GM21423 (cell line): ENCODE measurements at regions not wholly inside any gene's neighbourhood (a gene's known extent, or its start where the extent isn't known, plus 50 kb on each side); places are given as distances from the start of the nearest gene placed in this dataset.

Experiments used
- ATAC-seq: cut with Tn5 transposase; IDR thresholded peaks from one replicate; pipeline ENCODE4 v1.9.1; 2021; ENCODE audit warnings: mild to moderate bottlenecking, moderate library complexity; ENCODE audit not compliant: unreplicated experiment

DNA sequence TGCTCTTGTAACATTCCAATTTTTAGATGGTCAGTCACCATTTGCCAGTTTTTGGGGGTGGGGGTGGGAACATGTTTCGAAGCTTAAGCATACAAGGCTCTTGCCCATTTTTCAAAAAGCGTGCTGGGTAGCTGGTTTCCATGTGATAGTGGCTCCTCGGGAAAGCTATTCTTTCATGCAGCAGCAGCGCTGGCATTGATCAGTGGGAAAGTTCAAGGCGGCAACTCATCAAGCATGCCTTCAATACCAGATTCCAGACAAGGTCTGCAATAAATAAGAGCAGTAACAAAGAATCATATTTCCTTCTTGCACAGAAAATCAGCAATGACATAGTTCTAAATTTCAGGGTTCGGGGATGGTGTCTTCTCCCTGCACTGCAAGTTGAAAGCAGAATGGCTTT lies 133.5 kb upstream of the ONECUT1 start:
- no peak for ATAC-seq

DNA sequence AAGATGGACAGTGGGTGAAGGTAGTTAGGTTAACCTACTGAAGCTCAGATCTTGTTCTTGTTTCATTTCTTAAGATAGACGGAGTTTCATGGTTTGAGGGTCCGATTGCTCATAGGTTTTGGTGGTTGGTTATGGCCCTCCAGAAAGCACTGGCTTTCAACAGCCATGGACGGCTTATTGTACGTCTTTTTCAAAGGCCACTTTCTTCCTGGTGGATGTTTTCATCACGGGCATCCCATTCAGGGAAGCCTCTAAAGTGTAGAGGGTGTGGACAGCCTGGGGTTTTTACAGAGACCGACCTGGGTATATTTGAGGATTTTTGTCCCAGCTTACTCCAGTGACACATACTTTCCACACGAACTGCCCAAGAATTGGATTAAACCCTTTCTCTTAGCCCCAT lies 132.7 kb upstream of the ONECUT1 start:
- no peak for ATAC-seq

DNA sequence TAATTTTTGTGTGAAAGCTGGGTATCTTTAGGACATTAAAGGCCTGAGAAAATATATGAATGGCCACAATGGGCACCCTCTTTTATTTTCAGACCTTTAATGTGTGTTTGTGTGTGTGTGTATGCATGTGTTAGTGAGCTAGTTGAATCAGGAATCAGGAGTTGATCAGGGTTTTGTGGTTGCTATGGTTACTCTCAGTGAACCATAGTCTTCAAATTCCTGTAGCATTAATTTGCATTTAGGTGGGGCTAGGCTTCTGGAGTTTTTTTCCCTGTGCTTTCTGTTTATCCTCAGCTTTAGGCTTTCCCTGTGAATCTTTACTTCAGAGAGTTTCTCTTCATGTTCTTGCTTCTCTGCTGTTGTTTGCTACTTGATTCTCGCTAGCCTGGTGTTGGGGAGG lies 122.0 kb upstream of the ONECUT1 start:
- no peak for ATAC-seq

DNA sequence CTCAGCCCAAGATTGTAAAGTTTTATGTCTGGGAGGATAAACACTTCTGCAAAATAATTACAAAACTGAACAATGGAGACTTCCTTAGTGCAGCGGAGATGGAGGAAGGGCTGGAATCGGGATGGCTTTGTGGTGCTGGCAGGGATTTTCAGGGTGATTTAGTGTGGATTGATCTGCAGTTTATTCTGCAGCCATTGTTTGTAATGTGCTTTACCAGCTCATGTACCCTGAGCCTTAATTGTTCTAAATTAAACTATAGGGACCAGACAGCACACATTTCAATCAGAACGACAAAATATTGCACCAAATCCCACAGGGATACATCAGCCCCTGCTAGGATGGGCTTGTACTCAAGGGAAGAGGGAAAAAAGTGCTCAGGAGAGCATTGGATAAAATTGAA lies 103.2 kb upstream of the ONECUT1 start:
- no peak for ATAC-seq

DNA sequence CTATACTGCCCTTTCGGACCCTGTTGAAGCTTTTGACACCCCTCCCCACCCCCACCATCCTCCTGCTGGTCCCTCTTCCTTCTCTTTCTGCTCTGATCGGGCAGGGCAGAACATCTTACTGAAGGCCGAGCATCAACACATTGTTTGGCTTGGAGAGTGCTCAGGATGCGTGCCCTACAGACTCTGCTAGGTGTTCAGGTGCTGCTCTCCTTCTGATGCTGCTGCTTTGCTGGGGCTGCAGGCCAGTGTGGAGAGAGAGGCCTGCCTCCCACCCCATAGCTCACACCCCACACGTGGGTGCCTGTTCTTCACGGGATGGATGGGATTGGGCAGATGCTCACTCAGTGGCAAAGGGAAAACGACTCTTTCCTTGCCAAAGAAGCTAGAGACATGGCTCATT lies 89.8 kb upstream of the ONECUT1 start:
- no peak for ATAC-seq

DNA sequence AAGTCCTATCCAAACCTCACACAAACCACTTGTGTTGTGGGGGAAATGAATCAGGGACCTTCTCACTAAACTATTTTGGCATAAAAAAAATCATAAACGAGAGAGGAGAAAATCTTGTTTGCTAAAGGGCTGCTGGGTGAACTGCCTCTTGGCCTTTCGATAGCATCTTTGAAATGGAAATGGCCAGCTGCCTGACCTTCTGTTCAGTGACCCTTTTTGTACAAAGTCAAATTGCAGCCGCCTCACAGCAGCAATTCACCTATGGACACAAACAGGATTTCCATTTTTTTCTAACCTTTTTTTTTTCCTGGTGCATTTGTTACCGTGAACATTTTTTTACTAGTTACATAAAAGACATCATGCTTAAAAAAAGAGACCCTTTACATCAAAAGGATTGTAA lies 89.0 kb upstream of the ONECUT1 start:
- no peak for ATAC-seq

DNA sequence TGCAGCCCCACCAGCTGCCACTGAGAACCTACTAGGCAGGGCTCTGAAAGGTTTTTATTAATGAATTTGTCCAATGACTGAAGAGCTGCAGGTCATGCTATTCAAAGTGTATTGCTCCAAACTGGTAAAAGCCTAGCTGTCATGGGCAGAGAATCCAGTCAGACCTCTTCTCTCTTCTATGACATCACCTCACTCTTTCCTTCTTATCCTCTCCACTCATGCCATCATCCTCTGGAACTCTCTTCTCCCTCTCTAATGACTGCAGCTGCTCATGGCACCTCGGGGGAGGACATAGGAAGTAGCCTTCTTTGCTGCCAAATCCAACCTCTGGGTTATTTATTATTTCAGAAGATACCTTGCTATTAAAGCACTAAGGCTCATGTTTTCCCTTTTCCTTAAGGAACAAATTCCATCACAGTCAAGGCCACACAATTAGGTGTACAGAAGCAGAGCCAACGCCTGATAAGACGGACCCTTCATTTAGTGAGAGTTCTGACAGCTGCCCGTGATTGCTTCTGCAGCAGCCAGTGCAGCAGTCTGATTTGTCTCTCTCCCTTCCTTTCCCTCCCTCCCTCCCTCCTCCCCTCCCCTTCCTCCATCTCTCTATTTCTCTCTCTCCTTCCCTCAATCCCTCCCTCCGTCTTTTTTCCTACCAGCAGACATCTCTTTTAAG lies 87.0 kb upstream of the ONECUT1 start:
- no peak for ATAC-seq

DNA sequence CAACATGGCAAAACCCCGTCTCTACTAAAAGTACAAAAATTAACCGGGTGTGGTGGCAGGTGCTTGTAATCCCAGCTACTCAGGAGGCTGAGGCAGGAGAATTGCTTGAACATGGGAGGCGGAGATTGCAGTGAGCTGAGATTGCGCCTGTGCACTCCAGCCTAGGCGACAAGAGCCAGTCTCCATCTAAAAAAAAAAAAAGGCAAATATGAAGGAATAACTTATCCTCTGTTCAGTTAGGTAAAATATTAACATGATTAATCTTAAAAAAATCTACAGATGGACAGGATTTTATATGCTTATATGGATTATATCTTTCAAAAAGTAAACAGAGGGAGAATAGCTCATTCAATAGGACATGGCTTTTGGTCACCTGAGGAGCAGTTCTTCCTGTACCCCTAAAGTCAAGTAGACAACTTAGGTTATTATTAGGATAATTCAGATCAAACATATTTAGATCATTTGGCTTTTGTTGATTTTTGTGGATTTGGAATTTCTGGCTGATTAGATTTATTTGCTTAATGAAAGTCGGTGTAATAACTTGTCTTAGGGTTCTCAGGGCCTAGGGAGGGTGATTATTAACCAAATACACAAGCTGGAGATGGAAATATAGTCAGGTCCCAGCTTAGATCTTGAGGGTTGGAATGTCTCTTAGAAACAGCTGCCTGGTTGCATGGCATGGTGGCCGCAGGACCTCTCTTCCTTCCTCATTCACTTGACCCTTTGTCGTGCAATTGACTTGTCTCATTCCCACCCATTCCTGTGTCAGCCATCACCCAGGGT lies 82.1 kb upstream of the ONECUT1 start:
- no peak for ATAC-seq

DNA sequence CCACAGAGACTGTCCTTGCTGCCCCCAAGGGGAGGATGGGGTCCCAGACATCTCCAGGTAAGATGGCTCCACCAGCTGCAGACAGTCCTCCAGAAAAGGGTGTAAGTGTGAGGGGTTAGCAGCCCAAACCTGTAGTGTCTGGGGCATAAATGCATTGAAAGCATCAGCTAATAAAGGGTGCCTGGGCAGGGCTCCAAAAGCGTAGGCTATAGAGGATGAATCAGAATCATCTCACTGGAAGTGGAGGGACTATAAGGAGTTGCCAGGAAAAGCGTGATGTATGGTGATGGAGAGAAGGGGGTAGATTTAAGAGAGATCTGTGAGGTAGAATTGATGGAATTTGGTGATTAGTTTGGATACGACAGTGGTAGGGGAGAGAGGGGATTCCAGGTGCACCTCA lies 79.9 kb upstream of the ONECUT1 start:
- no peak for ATAC-seq

DNA sequence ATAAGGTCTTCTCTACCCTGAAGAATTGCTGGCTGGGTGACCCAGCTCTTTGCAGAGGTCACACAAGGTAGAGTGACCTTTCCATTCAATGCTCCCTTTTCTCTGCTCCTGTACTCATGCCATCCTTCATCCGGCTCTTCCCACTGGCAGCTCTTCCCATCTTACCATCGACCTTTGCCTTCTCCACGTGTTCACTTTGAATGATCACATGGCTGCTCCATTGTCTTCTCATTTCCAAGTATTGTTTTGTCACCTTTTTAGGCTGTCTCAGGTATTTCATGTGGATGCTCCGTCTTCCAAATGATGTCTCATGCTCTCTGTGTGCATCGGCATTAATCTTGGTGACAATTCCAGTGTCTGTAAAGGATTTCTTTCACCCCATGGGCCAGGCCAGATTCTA lies 76.6 kb upstream of the ONECUT1 start:
- no peak for ATAC-seq

DNA sequence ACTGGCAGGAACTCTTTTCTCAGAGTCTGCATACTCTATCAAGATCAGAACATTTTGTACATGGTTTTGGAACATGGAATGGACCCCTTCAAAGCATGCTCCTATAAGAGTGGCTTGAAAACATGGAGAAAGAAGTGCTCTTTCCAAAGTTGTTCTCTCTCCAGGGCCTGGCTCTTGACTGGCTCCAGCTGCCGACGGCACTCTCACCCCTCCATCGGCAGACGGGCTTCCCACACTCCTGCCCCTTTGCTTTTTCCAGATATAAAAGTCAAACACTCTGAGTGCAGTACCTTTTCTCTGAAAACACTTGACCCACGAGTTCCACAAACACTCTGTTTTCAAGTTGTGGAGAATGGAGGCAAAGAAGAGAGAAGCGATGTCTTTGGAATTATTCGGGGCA lies 72.5 kb upstream of the ONECUT1 start:
- ATAC-seq, result no peak

DNA sequence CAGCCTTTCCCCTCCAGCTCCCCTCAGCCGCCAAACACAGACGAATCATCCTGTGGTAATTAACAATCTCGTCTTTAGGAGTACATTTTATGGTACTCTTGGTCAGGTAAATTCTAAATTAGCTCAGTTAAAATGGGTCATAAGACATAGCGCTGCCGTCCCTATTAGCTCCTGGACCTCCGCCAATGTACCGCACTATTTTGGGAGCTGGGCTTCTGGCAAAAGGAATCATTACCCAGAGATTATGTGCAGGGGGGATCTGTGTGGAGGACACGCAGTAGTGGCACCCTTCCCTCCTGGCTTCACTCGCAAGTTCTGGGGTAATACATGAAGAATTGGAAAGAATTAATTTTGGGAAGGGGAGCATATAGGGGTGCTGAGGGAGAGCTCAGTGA lies 68.6 kb upstream of the ONECUT1 start:
- no peak for ATAC-seq

DNA sequence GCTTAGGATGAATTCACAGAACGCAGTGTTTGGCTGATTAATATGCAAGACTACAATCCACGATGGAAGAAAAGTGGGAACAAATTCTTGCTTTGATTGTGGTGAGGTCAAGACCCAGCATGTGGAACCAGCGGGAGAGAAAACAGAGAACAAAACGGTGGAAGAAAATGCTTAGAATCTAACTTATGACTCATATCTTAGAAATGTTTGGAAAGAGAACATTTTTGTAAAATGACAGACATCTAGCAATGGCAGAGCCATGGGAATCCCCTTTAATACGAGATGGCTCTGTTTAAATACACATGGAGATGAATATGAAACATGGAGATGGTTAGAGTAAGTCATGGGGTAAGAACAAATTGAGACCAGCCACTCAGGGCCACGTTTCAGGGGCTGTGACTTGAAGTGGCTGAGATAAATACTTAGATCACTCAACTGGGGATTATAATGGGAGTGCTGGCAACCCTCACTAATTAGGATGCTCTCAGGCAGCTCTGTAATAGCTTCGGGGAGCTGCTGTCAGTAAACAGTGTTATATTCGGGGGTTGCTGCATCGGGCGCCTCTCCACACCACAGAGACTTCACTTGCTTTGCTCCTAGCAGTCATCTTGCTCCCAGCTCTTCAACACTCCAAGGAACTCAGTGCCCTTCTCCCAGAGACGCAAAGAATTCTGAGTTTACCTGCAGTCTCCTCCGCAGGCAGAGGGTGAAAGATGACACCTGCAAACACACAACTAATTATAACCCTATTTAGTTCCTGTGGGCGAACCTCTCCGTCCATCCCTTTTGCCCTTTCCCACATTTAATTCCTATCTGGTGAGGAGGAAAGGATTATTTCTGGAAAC lies 68.0 kb upstream of the ONECUT1 start:
- no peak for ATAC-seq

DNA sequence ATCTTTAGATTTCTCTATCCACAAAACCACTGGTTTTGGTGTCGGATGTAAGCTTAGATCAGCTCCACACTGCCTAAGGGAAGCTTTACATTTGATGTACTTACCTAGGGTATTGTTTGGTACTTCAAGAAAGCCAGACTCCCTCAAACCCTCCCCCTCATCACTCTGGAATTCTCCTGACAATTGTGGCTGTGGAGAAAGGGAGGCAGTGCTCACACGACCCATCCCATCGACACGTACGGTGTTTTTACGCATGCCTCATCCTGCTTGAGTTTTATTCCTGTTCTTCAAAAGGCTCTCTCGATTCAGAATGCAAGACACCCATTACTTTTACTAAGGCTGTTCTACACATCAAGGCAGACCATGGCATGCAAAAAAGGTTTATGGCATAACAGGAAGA lies 67.3 kb upstream of the ONECUT1 start:
- no peak for ATAC-seq

DNA sequence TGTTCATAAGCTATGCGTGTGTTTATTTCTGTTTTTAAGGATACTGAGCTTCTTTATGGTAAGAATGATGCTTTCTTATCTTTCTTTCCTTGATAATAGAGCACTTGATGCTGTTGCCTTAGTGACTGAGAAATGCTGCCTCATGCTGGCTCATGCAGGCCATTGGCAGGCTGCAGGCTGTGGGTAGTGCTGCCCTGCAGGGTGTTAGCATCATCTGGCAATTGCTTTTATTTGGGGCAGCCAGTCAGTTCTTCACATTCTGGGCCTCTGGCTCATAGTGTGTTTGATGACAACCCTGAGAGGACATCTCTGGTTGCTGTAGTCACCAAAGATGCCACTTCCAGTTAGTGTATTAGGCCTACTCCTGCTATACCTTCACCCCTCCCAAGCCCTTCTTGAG lies 66.2 kb upstream of the ONECUT1 start:
- no peak for ATAC-seq

DNA sequence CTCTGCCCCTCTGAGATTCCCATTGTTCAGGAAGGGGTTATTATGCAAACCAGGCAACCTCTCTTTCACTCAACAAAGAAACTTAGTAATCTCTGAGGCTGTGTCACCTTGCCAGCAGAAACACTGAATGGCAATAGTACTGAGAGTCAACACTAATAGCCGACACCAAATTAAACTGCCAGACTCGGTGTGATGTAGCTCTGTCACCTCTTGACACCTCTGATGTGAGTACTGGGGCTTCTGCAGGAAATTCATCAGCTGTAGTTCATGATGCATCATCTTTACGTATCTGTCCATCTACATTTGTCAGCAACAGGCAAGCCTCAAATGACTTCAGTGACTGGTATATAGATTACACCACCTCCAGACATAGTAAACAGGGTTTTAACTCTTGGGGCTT lies 65.0 kb upstream of the ONECUT1 start:
- ATAC-seq, result no peak

DNA sequence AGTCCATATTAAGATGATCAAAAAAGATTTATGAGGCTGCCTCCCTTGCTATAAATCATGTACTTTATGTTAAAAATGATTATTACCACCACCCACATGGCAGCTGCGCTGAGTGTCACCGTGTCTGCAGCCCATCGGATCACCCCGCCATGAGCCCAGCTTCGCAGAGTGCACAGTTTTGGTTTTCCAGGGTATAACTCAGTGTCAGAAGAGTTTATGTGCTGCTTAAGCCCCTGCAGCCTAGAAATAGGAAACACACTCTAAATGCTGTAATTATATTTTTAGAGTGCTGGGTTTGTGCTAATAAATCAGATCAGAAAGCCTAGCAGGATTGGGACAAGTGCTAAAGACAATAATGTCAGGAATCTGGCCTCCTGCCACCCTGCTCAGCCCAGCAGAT lies 54.7 kb upstream of the ONECUT1 start:
- ATAC-seq, result no peak
